Left ventricle myocardium inferior (tissue), 1 donor: ENCODE measurements at regions not wholly inside any gene's neighbourhood (a gene's known extent, or its start where the extent isn't known, plus 50 kb on each side); places are given as distances from the start of the nearest gene placed in this dataset.

Experiments
- DNase-seq: peaks from one replicate; pipeline ENCODE4 v3.0.0-alpha.2; 2020
- H3K27ac ChIP-seq: fragments of 200-600 bp; replicated peaks from 2 replicates; pipeline ENCODE4 v1.8.0; 2021
- H3K27me3 ChIP-seq: fragments of 200-600 bp; 2 replicates; pipeline ENCODE4 v1.8.0; 2021; ENCODE audit warnings: low read depth
- H3K36me3 ChIP-seq: fragments of 200-600 bp; 2 replicates; pipeline ENCODE4 v1.8.0; 2021
- H3K4me1 ChIP-seq: fragments of 200-600 bp; 2 replicates; pipeline ENCODE4 v1.8.0; 2021
- H3K4me3 ChIP-seq: fragments of 200-600 bp; 2 replicates; pipeline ENCODE4 v1.8.0; 2021; ENCODE audit warnings: mild to moderate bottlenecking, moderate library complexity
- H3K9me3 ChIP-seq: fragments of 200-600 bp; replicated peaks from 2 replicates; pipeline ENCODE4 v1.8.0; 2021
- CTCF ChIP-seq: fragments of 200-600 bp; IDR thresholded peaks from 2 replicates; pipeline ENCODE4 v1.8.0; 2021; ENCODE audit warnings: antibody characterized with exemption, mild to moderate bottlenecking, borderline replicate concordance
- intact Hi-C: fragments of 100-400 bp; cut with micrococcal nuclease; formaldehyde crosslinking; loops from one replicate; pipeline ENCODE4 v1.11.0; 2022
- donor health status: DM: no; HTN: yes; CAD: no; lungs with severe emphysema.

GRCh38 chr11:119859684-119860083 is 130.7 kb upstream of the NECTIN1 start:
- intact Hi-C loops = no loop called here
- Histone ChIP-seq H3K27ac (no peak overlapping the region), H3K9me3 (no peaks in the 10 kb centered on the region), H3K27me3 (peaks cover 45% of the 10 kb centered on the region), H3K4me1 (peaks cover 12% of the 10 kb centered on the region), H3K4me3 (no peak overlapping the region), H3K36me3 (no peaks in the 10 kb centered on the region)
- peak; percentile 22 for DNase-seq
- TF ChIP-seq CTCF = no peak

- Histone ChIP-seq H3K27ac (no peak overlapping the region), H3K36me3 (no peaks in the 10 kb centered on the region), H3K4me1 (peaks cover 19% of the 10 kb centered on the region), H3K27me3 (peaks cover 38% of the 10 kb centered on the region), H3K9me3 (no peaks in the 10 kb centered on the region), H3K4me3 (no peak overlapping the region)
- intact Hi-C loops = no loop called here
- no peak for DNase-seq
- no peak for TF ChIP-seq CTCF
Observed at GRCh38 chr11:119858288-119858687, 129.3 kb upstream of the NECTIN1 start.

GRCh38 chr11:119856681-119857485 is 127.9 kb upstream of the NECTIN1 start:
- Histone ChIP-seq H3K36me3 (no peaks in the 10 kb centered on the region), H3K4me3 (no peak overlapping the region), H3K9me3 (no peaks in the 10 kb centered on the region), H3K27me3 (peaks cover 29% of the 10 kb centered on the region), H3K4me1 (peaks cover 19% of the 10 kb centered on the region), H3K27ac (no peak overlapping the region)
- no peak for DNase-seq
- TF ChIP-seq CTCF = no peak
- intact Hi-C loops = no loop called here

GRCh38 chr11:119855066-119855465 is 126.1 kb upstream of the NECTIN1 start:
- Histone ChIP-seq H3K4me1 (peaks cover 19% of the 10 kb centered on the region), H3K4me3 (no peak overlapping the region), H3K27ac (peak overlapping the region; percentile 61), H3K36me3 (no peaks in the 10 kb centered on the region), H3K27me3 (peaks cover 11% of the 10 kb centered on the region), H3K9me3 (no peaks in the 10 kb centered on the region)
- TF ChIP-seq CTCF = no peak
- DNase-seq = peak; percentile 23
- intact Hi-C loops = no loop called here

- TF ChIP-seq CTCF = no peak
- no peaks in the 10 kb centered on the region for H3K36me3 ChIP-seq
- peaks cover 19% of the 10 kb centered on the region for H3K4me1 ChIP-seq
- peaks cover 10% of the 10 kb centered on the region for H3K27me3 ChIP-seq
- peak overlapping the region; percentile 61 for H3K27ac ChIP-seq
- intact Hi-C loops = no loop called here
- no peaks in the 10 kb centered on the region for H3K9me3 ChIP-seq
- DNase-seq = no peak
- H3K4me3 ChIP-seq = no peak overlapping the region
Observed at GRCh38 chr11:119854521-119854920, 125.5 kb upstream of the NECTIN1 start.
